Neural progenitor cell (in vitro differentiated cells): ENCODE measurements at regions not wholly inside any gene's neighbourhood (a gene's known extent, or its start where the extent isn't known, plus 50 kb on each side); places are given as distances from the start of the nearest gene placed in this dataset.

Experiments used
- CTCF ChIP-seq: fragments of 200-600 bp; sonication (generic); IDR thresholded peaks from 2 replicates; pipeline ENCODE4 v1.5.1; 2017; ENCODE audit warnings: antibody characterized with exemption, mild to moderate bottlenecking
- EZH2 ChIP-seq: fragments of 200-600 bp; sonication (generic); IDR thresholded peaks from 2 replicates; pipeline ENCODE4 v1.6.1; 2017; ENCODE audit warnings: antibody characterized with exemption, mild to moderate bottlenecking, moderate library complexity

- TF ChIP-seq CTCF: no peak
- TF ChIP-seq EZH2: no peak
These were observed 366.5 kb downstream of the KCTD12 start for GRCh38 chr13:76519685-76520084.
